OCI-LY7 (cell line): ENCODE measurements at regions not wholly inside any gene's neighbourhood (a gene's known extent, or its start where the extent isn't known, plus 50 kb on each side); places are given as distances from the start of the nearest gene placed in this dataset.

ENCODE experiments used
- BruUV-seq: library from RNA; stranded (reverse); fragments of 400-500 nt; replicated peaks from 2 replicates; lab custom pipeline; 2021; lab: Mats Ljungman, UMichigan
- CTCF ChIA-PET: fragments of 300-600 bp; sonication (Branson Sonifier 250); formaldehyde crosslinking; loops from one replicate; lab custom pipeline; 2022; ENCODE audit warnings: antibody characterized with exemption; ENCODE audit not compliant: unreplicated experiment; lab: Charles Lee
- POLR2A ChIA-PET: fragments of 300-600 bp; sonication (Branson Sonifier 250); formaldehyde crosslinking; loops from one replicate; lab custom pipeline; 2022; ENCODE audit warnings: antibody characterized with exemption; lab: Charles Lee
- DNase-seq: peaks from one replicate; pipeline ENCODE4 v3.0.0-alpha.2; 2015; ENCODE audit warnings: low spot score
- H2AFZ ChIP-seq: fragments of 200-600 bp; sonication (generic), shearing (Covaris generic); 2 replicates; pipeline ENCODE4 v1.6.1; 2014; ENCODE audit warnings: mild to moderate bottlenecking, antibody characterized with exemption, low read length, moderate library complexity
- H3K27ac ChIP-seq: fragments of 200-600 bp; sonication (generic); 2 replicates; pipeline ENCODE4 v1.5.1; 2014; ENCODE audit warnings: mixed run types, low read depth, mild to moderate bottlenecking, moderate library complexity, low read length, inconsistent platforms; ENCODE audit not compliant: poor library complexity, severe bottlenecking
- H3K36me3 ChIP-seq: fragments of 200-600 bp; sonication (generic); 2 replicates; pipeline ENCODE4 v1.6.1; 2014; ENCODE audit warnings: mild to moderate bottlenecking, antibody characterized with exemption, low read length, moderate library complexity, mixed read lengths; ENCODE audit not compliant: insufficient read depth
- H3K4me1 ChIP-seq: fragments of 200-600 bp; sonication (generic); 2 replicates; pipeline ENCODE4 v1.5.1; 2014; ENCODE audit warnings: mild to moderate bottlenecking, low read length; ENCODE audit not compliant: insufficient read depth, poor library complexity, severe bottlenecking
- H3K4me2 ChIP-seq: fragments of 200-600 bp; sonication (generic); 2 replicates; pipeline ENCODE4 v1.6.1; 2014; ENCODE audit warnings: mild to moderate bottlenecking, low read length
- H3K4me3 ChIP-seq: fragments of 200-600 bp; sonication (generic); 2 replicates; pipeline ENCODE4 v1.5.1; 2014; ENCODE audit warnings: mild to moderate bottlenecking, low read depth, low read length; ENCODE audit not compliant: poor library complexity, severe bottlenecking
- H3K79me2 ChIP-seq: fragments of 200-600 bp; sonication (generic); 2 replicates; pipeline ENCODE4 v1.6.1; 2016; ENCODE audit warnings: low read depth, mild to moderate bottlenecking, low read length, moderate library complexity, mixed read lengths; ENCODE audit not compliant: insufficient read depth
- H3K9me2 ChIP-seq: fragments of 200-600 bp; sonication (generic); 2 replicates; pipeline ENCODE4 v1.6.1; 2016; ENCODE audit warnings: mild to moderate bottlenecking, low read length, mixed read lengths; ENCODE audit not compliant: insufficient read depth
- H3K9me3 ChIP-seq: fragments of 200-600 bp; sonication (generic); 2 replicates; pipeline ENCODE4 v1.6.1; 2014; ENCODE audit warnings: mild to moderate bottlenecking, mixed run types, low read length, mixed read lengths
- H4K20me1 ChIP-seq: fragments of 200-600 bp; sonication (generic); 2 replicates; pipeline ENCODE4 v1.6.1; 2014; ENCODE audit warnings: mild to moderate bottlenecking, antibody characterized with exemption, low read length, moderate library complexity, mixed read lengths; ENCODE audit not compliant: insufficient read depth
- CTCF ChIP-seq: fragments of 200-600 bp; sonication (generic); conservative IDR thresholded peaks from 2 replicates; pipeline ENCODE4 v1.5.1; 2014; ENCODE audit warnings: mild to moderate bottlenecking, antibody characterized with exemption, low read length, moderate library complexity, mixed read lengths
- EZH2phosphoT487 ChIP-seq: fragments of 200-600 bp; sonication (generic); IDR thresholded peaks from 2 replicates; pipeline ENCODE4 v1.6.1; 2018; ENCODE audit warnings: low read depth, borderline replicate concordance, mild to moderate bottlenecking, mixed run types, antibody characterized with exemption, low read length, moderate library complexity, mixed read lengths
- intact Hi-C: fragments of 100-400 bp; cut with micrococcal nuclease; formaldehyde crosslinking; loops from one replicate; pipeline ENCODE4 v1.10.0; 2022; ENCODE audit not compliant: unreplicated experiment

- Histone ChIP-seq H4K20me1 (no peaks in the 10 kb centered on the region), H3K27ac (no peak overlapping the region), H3K36me3 (no peaks in the 10 kb centered on the region), H3K9me2 (no peaks in the 10 kb centered on the region), H3K4me1 (no peaks in the 10 kb centered on the region), H3K79me2 (no peaks in the 10 kb centered on the region), H2AFZ (no peak overlapping the region), H3K4me3 (no peak overlapping the region), H3K9me3 (no peaks in the 10 kb centered on the region), H3K4me2 (no peak overlapping the region)
- DNase-seq = no peak
- intact Hi-C loops = no loop called here
- CTCF ChIA-PET = no interaction called here
- TF ChIP-seq EZH2phosphoT487 (no peak), CTCF (no peak)
- BruUV-seq = no TSS peak
- POLR2A ChIA-PET = interaction anchor here (1.2 kb wide), 1 partner anchor 11 kb away, joined by 3 read pairs; no protein-coding TSS in a partner anchor
Measured at GRCh38 chr4:165711436-165711835, 161.6 kb upstream of the TLL1 start.

- BruUV-seq = no TSS peak
- no peaks in the 10 kb centered on the region for H4K20me1 ChIP-seq
- no peak overlapping the region for H3K4me2 ChIP-seq
- CTCF ChIA-PET = no interaction called here
- H3K4me3 ChIP-seq = no peak overlapping the region
- H3K4me1 ChIP-seq = no peaks in the 10 kb centered on the region
- H3K9me2 ChIP-seq = no peaks in the 10 kb centered on the region
- H3K9me3 ChIP-seq = no peaks in the 10 kb centered on the region
- no peak for DNase-seq
- POLR2A ChIA-PET = interaction anchor here (0.7 kb wide), 1 partner anchor 40 kb away, joined by 3 read pairs; no protein-coding TSS in a partner anchor
- H3K27ac ChIP-seq = no peak overlapping the region
- no peak overlapping the region for H2AFZ ChIP-seq
- H3K79me2 ChIP-seq = no peaks in the 10 kb centered on the region
- TF ChIP-seq CTCF (no peak), EZH2phosphoT487 (no peak)
- intact Hi-C loops = no loop called here
- H3K36me3 ChIP-seq = no peaks in the 10 kb centered on the region
Measured at GRCh38 chr4:165711912-165712311, 161.1 kb upstream of the TLL1 start.

GRCh38 chr4:165714650-165715049, 158.4 kb upstream of the TLL1 start:
- no TSS peak for BruUV-seq
- POLR2A ChIA-PET = no interaction called here
- H3K9me2 ChIP-seq = no peaks in the 10 kb centered on the region
- CTCF ChIA-PET = no interaction called here
- H3K9me3 ChIP-seq = no peaks in the 10 kb centered on the region
- TF ChIP-seq CTCF (no peak), EZH2phosphoT487 (no peak)
- no peak for DNase-seq
- intact Hi-C loops = no loop called here
- no peaks in the 10 kb centered on the region for H3K79me2 ChIP-seq
- no peak overlapping the region for H3K27ac ChIP-seq
- no peak overlapping the region for H3K4me2 ChIP-seq
- no peaks in the 10 kb centered on the region for H3K36me3 ChIP-seq
- H3K4me1 ChIP-seq = no peaks in the 10 kb centered on the region
- H2AFZ ChIP-seq = no peak overlapping the region
- no peak overlapping the region for H3K4me3 ChIP-seq
- no peaks in the 10 kb centered on the region for H4K20me1 ChIP-seq
